ENCODE measurements at regions not wholly inside any gene's neighbourhood (a gene's known extent, or its start where the extent isn't known, plus 50 kb on each side); places are given as distances from the start of the nearest gene placed in this dataset.

- H3K4me1 ChIP-seq (ENCODE audit: control insufficient read depth, insufficient read depth, low read length), result no peaks in the 10 kb centered on the region
- H3K36me3 ChIP-seq (ENCODE audit: control insufficient read depth, insufficient read depth, low read length), result no peaks in the 10 kb centered on the region
- intact Hi-C loops (cut with micrococcal nuclease; ENCODE audit: unreplicated experiment) (no loop called here), in situ Hi-C loops (cut with HindIII; ENCODE audit: low pct_unique_long_range_greater_than_20kb, low sequenced_read_pairs) (no loop called here)
- no peak for ATAC-seq
- H3K27me3 ChIP-seq (ENCODE audit: control insufficient read depth, insufficient read depth, low read length), result no peaks in the 10 kb centered on the region
- no TSS peak for BruUV-seq (replicated peaks)
- CTCF ChIA-PET, result no interaction called here
- TF ChIP-seq SIN3A (IDR thresholded peaks at IDR 0.05; ENCODE audit: borderline replicate concordance, insufficient read depth, low read depth, low read length) (no peak), CTCF (IDR thresholded peaks at IDR 0.05) (no peak), POLR2AphosphoS5 (IDR thresholded peaks at IDR 0.05; ENCODE audit: low read depth, low read length) (no peak), TCF7L2 (IDR thresholded peaks at IDR 0.05; ENCODE audit: low read depth, low read length) (no peak), REST (IDR thresholded peaks at IDR 0.05; ENCODE audit: insufficient read depth in 1 of 2, low read depth in 2 of 2, low read length in 1 of 2) (no peak)
- no peak for DNase-seq (ENCODE audit: low read depth, low spot score)
- no peaks in the 10 kb centered on the region for H3K9me3 ChIP-seq (ENCODE audit: control insufficient read depth, insufficient read depth, low read depth, low read length)
- no peak overlapping the region for H3K27ac ChIP-seq (ENCODE audit: low read length)
- POLR2A ChIA-PET, result no interaction called here
- H3K4me3 ChIP-seq (ENCODE audit: low read depth in 2 of 2, low read length in 2 of 2), result no peak overlapping the region
Measured at GRCh38 chr7:84509522-84509921, 314.9 kb upstream of the SEMA3A start.

GRCh38 chr7:84508606-84509005 lies 314.0 kb upstream of the SEMA3A start:
- TF ChIP-seq CTCF (IDR thresholded peaks at IDR 0.05) (no peak), TCF7L2 (IDR thresholded peaks at IDR 0.05; ENCODE audit: low read depth, low read length) (no peak), SIN3A (IDR thresholded peaks at IDR 0.05; ENCODE audit: borderline replicate concordance, insufficient read depth, low read depth, low read length) (no peak), POLR2AphosphoS5 (IDR thresholded peaks at IDR 0.05; ENCODE audit: low read depth, low read length) (no peak), REST (IDR thresholded peaks at IDR 0.05; ENCODE audit: insufficient read depth in 1 of 2, low read depth in 2 of 2, low read length in 1 of 2) (no peak)
- no peaks in the 10 kb centered on the region for H3K36me3 ChIP-seq (ENCODE audit: control insufficient read depth, insufficient read depth, low read length)
- no peak for ATAC-seq
- no peaks in the 10 kb centered on the region for H3K9me3 ChIP-seq (ENCODE audit: control insufficient read depth, insufficient read depth, low read depth, low read length)
- in situ Hi-C loops (cut with HindIII; ENCODE audit: low pct_unique_long_range_greater_than_20kb, low sequenced_read_pairs) (no loop called here), intact Hi-C loops (cut with micrococcal nuclease; ENCODE audit: unreplicated experiment) (no loop called here)
- no peak overlapping the region for H3K27ac ChIP-seq (ENCODE audit: low read length)
- no peaks in the 10 kb centered on the region for H3K4me1 ChIP-seq (ENCODE audit: control insufficient read depth, insufficient read depth, low read length)
- ChIA-PET CTCF (no interaction called here), POLR2A (no interaction called here)
- H3K4me3 ChIP-seq (ENCODE audit: low read depth in 2 of 2, low read length in 2 of 2), result no peak overlapping the region
- DNase-seq (ENCODE audit: low read depth, low spot score), result no peak
- H3K27me3 ChIP-seq (ENCODE audit: control insufficient read depth, insufficient read depth, low read length), result no peaks in the 10 kb centered on the region
- no TSS peak for BruUV-seq (replicated peaks)
